ENCODE measurements at regions not wholly inside any gene's neighbourhood (a gene's known extent, or its start where the extent isn't known, plus 50 kb on each side); places are given as distances from the start of the nearest gene placed in this dataset.
"Not testable (repeated sequence)": the region's sequence is repeated elsewhere in the genome, so short reads cannot be mapped to it uniquely, and the experiment has no call there.

DNA sequence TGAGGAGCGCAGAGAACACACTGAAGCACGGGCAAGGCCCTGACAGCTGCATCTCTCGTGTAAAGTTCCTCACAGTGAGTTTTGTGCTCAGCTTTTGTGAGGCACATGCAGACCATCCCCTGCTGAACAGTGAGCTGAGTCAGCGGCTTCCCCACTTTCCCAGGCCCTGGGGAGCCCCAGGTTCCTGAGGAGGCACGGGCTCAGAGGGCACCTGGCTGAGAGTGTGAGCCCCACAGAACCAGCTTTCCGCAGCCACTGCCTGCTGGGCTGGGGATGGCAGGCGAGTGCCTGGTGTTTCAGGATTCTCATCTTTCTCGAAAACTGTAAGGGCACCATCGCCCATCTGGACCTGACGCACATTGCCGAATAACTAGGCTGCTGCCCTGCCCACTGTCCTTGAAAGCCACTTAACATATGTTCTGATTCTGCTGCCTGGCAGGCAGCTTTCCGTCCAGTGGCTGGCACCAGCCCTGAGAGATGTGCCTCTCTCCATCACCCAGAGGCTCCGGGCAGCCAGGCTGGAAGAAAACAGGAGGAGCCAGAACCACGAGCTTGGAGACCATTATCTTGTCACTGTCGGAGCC, 266.7 kb upstream of the FOXF1 start:
- DNase-seq, result no peak

DNA sequence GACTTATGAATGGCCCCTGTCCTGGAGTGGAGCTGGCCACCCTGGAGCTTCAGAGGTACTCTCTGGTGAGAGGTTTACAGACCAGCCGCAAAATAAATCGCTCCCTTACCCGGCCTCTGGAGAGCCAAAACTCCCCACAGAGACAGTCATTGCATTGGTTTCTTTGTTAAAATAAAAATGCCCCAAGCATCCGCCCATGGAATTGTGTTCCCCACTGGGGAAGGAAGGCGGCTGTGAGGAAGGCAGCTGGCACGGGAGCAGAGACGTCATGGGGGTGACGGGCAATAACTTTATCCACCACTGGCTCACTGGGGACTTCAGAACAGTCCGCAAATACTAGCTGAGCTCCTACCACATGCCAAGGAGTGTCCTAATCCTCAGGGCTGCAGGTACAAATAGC, 266.2 kb upstream of the FOXF1 start:
- no peak for DNase-seq

DNA sequence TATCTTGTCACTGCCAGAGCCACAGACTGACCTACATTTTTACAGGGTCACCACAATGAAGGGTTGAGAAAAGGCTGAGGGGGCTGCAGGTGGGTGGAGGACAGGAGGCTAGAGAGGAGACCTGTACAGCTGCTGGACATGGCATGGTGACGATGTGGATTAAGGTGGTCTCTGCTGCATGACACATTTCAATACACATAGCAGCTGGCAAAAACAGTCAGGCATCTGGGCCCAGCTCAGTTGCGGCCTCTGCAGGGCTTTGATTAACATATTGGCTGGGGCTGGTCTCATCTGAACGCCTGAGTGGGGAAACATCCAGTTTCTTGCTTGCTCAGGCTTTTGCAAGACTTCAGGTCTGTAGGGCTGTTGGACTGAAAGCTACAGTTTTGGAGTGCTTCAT, 265.4 kb upstream of the FOXF1 start:
- DNase-seq, result no peak

DNA sequence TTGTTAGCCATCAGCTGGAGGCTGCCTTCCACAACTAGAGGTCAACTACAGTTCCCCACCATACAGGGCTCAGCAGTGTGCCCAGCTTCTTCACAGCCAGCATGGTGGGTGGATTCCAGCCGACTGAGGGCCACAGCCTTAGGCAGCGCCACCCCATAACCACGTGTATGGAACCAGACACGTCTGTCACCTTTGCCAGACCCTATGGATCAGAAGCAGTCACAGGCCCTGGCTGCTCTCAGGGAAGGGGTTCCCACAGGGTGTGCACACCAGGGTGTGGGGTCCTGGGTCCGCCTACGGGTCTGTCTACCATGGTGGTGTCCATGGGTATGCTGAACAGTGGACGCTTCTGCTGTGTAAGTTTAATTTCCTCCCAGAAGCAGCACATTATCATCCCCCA, 265.0 kb upstream of the FOXF1 start:
- DNase-seq, result no peak

DNA sequence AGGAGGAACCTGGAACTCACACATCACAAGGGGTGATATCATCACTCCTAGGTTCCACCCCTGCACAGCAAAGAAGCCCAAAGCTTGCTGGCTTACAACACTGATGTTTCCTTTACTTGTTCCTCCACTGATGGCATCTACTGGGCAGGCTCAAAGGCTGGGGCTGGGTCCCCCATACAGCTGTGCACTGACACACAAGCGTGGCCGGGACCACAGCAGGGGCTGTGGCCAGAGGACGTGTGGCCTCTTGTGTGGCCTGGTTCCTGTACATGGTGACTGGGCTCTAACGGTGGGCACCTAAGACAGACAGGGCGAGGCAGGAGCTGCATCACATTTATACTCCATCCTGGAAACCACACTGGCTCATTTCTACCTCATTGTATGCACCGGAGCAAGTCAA, 264.4 kb upstream of the FOXF1 start:
- DNase-seq, result no peak

DNA sequence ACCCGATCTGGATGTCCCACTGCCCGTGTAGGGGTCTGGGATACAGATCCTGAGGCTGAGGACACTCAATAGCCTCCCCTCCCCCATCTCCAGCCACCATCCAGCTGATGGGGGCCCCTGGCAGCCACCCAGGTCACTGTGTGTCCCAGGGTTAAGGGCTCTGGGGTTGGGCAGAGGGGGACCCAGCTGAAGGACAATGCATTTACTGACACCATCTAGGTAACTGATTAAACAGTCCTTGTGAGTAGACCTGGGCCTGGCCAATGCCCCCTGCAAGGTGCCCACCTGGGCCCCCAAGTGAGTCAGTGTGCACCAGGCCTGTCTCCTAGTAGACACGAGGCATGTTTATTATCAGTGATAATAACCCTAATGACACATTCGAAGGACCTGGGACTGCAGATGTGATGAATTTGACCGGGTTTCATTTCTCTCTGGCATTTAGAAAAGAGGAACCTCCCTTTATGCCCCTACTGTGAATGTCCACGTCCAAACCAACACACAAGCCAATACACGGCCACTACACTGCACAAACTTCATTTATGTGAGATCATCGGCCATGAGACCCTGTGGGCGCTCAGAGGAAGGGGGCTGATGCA, 261.9 kb upstream of the FOXF1 start:
- no peak for DNase-seq

DNA sequence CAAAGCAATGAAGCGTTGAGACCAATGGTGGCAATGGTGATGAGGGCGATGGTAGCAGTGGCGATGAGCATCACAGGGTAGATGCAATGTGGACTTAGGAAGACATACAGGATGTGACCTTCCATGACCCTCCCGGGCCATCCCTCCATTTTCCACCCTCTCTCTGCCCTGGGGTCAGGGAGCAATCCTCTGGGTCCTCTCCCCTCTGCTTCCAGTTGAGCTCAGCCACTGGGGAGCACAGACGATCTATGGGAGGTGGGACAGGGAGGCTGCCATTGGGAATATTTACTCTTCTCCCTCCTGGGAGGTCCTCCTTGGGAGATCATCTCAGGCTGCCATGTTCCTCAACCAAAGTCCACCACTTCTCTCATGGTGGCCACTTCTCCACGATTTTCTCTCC, 260.7 kb upstream of the FOXF1 start:
- no peak for DNase-seq

DNA sequence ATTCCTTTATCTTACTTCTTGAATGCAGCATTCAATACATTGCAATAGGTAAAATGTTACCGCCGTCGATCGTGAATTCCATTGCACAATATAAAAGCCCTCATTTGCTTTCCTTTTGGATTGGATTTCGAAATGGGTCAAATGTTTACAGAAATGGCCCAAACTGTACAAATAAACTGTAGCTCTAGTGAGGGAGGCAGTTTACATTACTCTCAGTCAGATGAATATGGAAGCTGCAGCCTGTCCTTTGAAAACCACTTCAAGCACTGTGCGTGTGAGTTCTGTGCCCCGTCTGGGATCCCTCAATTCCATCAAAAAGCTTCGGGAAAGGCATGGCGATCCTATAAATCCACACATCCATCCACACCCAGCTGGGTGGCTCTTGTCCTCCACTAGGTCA, 258.6 kb upstream of the FOXF1 start:
- DNase-seq, result no peak

DNA sequence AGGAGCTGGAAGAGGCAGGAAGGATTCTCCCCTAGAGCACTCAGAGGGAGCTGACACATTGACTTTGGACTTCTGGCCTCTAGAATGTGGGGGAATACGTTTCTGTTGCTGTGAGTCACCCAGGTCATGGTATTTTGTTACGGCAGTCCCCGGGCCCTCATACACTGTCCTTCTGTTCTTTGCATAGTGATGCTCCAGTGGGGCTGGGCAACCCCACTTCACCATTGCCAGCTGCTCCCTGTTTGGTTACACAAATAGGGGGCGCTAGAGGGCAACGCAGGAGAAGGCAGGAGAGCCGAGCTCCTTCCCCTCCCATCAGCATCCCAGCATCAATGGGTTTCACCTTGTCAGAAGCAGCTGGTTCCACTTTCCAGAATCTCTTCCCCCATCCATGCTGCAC, 257.7 kb upstream of the FOXF1 start:
- DNase-seq, result peak in 1 of 2 experiments; percentile 12

DNA sequence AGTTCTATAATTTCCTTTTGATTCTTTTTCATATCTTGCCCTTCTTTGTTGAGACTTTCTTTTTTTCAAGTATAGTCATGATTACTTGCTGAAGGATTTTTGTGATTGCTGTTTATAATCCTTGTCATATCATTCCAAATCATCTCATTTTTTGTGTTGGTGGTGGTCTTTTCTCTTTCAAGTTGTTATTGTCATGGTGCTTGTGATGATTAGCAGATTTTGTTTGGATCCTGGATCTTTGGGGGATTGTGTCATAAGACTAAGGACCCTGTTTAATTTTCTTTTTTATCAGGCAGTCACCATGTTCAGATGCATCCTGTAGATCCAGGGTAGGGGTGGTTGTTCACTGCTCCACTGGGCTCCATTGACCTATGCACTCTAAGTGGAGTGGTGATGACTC, 254.4 kb upstream of the FOXF1 start:
- no peak for DNase-seq

DNA sequence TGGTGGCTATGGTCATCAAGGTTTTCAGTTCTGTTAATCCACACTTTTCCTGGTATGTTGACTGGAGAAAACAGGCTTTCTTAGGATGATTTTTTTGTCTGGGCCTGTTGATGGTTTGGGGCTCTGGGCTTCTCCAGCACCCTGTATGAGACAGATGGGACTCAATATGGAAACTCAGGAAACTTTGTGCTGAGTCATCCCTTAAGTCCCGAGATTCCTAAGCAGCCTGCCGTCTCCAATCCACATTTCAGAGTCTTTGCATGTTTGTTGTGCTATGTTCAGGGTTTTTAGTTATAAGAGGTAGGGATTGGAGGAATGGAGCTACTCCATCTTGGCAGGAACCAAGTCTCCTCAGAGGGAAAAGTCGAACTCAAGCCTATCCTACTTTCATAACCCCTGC, 253.3 kb upstream of the FOXF1 start:
- no peak for DNase-seq

DNA sequence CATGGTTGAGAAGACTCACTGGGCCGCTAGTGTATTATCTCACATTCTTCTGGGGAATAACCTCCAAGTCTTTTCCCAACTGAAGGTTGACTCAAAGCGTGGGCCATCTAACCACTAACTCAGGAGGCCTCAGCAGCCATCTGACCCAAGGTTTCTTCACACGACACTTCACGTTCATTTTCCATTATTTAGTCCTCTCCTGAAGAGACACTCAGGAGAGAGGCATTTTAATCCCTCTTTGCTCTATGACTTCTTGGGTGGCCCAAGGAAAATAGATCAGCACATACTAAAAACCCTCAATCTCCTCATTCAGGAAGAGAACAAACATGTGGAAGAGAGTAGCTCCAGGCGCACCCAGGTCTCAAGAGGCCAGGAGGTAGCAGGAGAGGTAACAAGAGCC, 252.8 kb upstream of the FOXF1 start:
- DNase-seq, result no peak

DNA sequence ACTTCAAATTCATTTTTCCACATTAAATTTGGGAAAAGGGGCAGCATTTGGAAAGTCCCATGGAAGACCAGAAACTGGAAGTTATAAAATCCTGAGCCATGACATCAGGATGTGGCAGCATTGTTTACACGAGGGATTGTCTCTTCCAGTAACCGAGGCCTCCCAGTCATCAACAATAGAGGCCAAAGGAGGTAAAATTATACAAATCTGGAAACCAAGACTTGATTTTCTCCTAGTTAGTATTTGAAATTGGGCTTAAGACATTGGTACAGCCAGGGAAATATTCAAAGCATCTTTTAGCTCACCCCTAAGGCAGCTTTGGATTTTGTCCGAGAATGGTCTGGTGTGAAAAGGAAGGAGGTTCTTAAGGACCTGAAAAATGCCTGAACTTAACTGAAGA, 251.6 kb upstream of the FOXF1 start:
- no peak for DNase-seq

DNA sequence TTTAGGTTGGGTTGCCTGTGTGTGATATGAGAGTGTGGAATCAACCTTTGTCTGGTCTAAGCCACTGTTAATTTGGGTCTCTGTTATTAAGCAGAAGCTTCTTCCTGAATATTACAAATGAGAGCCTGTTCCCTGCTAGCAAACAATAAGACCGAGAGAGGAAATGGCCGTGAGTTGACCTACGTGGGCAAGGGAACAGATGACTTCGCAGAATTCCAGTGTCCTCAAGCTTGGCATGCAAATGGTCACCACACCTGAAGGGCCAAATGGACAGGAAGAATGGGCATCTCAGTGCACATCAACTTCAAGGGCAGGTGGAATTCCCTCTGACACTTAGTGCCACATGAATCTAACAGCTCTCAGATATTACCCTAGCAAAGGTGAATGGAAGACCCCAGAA, 250.8 kb upstream of the FOXF1 start:
- DNase-seq, result no peak

DNA sequence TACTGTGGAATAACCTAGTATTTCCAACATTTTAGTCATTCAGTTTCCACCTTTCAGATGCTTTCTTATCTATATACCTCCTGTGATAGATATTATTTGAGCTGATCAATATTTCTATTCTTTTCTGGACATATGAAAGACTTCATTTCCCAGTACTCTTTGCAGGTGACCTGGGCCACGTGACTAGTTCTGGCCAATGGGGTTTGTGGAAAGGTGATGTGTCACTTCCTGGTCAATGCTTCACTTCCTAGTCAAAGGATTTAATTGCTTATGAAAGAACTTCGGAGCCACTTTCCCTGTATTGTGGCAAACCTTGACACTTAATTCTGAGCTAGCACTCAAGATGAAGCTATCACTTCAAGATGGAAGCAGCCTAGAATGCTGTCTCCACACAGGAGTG, 248.9 kb upstream of the FOXF1 start:
- DNase-seq, result no peak

DNA sequence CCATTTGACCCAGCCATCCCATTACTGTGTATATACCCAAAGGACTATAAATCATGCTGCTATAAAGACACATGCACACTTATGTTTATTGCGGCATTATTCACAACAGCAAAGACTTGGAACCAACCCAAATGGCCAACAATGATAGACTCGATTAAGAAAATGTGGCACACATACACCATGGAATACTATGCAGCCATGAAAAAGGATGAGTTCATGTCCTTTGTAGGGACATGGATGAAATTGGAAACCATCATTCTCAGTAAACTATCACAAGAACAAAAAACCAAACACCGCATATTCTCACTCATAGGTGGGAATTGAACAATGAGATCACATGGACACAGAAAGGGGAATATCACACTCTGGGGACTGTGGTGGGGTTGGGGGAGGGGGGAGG, 242.7 kb upstream of the FOXF1 start:
- not testable (repeated sequence) for DNase-seq

DNA sequence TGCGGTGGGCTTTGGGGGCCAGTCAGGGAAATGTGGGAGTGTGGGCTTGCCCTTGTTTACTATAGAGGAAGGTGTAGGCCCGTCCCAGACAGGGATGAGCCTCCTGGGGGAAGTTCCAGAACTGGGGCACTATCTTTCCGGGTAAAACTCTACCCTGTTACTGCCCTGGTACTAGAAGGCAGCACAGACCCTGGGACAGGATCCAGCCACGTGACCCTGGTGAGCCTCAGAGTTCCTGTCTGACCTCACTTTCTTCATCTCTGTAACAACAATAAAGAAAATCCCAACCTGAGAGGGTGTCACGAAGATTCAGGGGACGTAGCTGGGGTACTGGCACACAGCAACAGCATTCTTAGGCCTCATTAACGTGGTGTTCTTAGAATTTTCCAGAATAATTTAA, 239.6 kb upstream of the FOXF1 start:
- DNase-seq, result no peak

DNA sequence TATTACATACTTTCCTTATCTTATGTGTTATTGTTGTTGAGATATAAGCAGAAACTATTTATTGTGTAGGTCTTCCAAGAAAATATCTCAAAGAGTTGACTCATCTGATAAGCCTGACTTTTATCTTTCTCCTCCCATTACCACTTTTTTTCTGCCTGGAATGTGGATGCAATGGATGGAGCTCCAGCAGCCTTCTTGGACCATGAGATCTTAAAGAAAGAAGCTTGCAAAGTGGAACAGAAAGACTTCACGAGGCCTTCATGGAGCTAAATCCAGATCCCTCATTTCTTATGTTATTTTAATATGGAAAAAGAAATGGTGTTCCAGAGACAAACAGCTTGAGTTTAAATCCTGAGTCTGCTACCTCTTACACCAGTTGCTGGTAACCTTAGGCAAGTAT, 237.6 kb upstream of the FOXF1 start:
- DNase-seq, result no peak

DNA sequence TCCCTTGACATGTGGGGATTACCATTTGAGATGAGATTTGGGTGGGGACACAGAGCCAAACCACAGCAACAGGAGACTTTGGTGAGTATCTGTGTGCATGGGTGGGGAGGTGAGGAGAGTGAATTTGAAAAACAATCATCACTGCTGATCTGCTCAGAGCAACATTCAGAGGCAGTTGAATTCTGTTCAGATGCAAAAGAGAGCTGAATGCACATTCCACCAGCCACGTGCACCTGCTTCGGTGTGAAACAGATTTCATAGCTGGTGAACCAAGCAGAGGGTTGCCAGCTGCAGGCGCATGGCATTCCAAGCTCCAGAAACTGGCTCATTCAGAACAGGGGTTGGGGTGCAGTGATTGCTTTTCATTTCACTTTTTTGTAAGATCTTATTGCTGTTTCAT, 233.1 kb upstream of the FOXF1 start:
- DNase-seq, result no peak

DNA sequence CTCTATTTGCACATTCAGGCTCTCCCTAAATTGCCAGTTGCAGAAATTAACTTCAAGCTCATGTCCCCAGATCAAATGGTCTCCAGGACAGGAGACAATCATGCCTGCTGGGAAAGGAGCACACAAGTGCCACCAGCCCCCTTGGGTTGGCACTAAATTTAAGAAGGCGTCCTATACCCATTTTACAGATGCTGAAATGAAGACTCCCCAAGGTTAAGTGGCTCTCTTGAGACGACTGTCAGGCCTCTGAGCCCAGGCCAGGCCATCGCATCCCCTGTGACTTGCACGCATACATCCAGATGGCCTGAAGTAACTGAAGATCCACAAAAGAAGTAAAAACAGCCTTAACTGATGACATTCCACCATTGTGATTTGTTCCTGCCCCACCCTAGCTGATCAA, 232.5 kb upstream of the FOXF1 start:
- not testable (repeated sequence) for DNase-seq

DNA sequence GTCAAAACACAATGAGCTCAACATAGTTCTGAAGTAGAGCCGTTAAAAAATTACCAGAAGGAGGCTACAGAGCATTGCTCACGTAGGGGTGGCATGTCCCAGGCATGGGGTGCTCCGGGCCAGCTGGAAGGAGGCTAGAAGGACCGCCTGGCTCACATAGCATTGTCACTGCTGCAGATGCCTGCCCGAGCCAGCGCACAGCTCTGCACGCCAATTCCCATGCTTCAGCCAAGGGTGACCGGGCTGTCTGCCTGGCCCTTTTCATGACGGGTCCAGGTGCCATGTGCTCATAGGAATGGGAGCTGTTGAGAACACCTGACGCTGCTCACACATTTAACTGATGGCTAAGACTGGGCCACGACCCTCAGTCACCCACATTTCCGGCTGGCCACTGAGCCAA, 228.9 kb upstream of the FOXF1 start:
- no peak for DNase-seq

DNA sequence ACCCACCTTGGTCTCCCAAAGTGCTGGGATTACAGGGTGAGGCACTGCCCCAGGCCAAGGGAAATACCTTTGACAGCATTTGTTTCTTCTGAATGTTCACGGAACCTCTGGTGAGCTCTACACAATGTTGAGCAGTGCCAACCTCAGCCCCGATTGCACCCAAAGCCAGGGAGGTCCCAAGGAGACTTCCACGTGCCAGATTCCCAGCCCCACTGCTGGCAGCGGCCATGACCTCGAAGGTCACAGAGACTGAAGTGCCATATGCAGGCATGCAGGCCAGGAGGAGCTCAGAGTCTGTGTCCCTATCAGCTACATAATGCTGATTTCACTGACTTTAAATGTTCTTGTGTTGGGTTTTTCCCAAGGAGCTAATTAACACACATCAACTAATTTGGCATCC, 226.4 kb upstream of the FOXF1 start:
- DNase-seq, result no peak

DNA sequence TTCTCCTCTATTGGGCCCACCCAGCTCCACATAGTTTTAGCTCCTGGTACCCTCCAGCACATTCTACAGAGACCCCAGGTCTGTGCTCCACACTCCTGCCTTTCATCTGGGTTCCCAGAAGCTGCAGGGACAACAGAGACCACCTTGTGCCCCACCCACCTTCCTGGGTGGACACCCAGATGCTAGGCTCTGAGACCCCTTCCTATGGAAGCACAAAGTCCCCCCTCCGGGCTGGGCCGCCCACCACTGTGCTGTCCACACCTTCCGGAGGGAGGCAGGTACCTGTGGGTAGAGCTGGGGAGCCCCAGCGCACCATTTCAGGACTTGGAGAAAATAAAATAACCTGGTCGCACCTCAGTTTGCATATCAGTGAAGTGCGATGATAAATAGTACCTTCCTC, 224.9 kb upstream of the FOXF1 start:
- no peak for DNase-seq

DNA sequence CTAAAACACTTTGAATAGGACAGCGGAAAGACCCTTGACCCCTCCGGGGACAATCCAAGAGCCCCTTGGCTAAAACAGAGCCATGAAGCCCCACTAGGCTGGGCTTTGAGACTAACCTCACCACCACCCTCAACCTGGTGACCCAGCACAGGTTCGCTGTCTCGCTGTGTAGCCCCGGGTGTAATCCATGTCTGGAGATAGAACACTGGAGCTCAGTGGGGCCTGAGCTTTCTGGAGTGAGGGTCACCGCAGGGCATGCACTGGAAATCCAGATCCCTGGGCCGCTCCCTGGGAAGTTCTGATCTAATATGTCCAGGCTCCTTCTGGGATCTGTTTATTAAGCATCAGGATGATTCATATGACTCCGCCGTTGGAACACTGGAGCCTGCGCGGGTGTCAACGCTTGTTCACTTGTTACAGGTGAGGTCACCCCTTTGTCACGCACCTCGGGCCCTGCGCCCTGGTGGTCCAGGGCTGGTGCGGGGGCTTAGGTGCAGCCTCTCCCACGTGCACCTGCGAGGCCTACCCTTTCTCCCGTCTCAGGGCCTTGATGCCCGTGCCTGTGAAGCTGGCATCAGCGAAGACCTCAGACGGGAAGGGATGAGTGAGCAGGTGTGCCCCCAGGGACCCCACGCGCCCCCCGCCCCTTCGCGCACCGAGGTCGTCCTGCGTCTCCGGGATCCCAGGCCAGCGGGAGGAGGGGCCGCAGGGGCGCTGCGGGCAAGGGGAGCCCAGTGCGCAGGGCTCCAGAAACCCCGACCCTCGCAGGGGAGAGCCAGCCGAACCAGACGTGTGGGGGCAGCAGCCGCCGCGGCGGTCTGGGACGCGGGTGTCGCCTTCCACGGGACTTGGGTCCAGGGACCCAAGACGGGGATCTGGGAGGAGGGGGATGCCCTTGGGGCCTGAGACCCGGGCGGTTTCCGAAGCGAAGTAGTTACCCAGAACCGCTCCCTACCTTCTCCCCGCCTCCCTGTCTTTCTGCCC, 224.1 kb upstream of the FOXF1 start:
- no peak for DNase-seq
